ENCODE measurements at regions not wholly inside any gene's neighbourhood (a gene's known extent, or its start where the extent isn't known, plus 50 kb on each side); places are given as distances from the start of the nearest gene placed in this dataset.
"Not testable (repeated sequence)": the region's sequence is repeated elsewhere in the genome, so short reads cannot be mapped to it uniquely, and the experiment has no call there.

- TF ChIP-seq EZH2 (IDR thresholded peaks at IDR 0.05; ENCODE audit: borderline replicate concordance, low read depth, low read length); TCF7L2 (IDR thresholded peaks at IDR 0.05; ENCODE audit: low read depth, low read length); DMBX1 (CRISPR knock-in tag; IDR thresholded peaks at IDR 0.05; ENCODE audit: borderline replicate concordance); NFYB (IDR thresholded peaks at IDR 0.05; ENCODE audit: extremely low read depth, insufficient read length); KDM1A (IDR thresholded peaks at IDR 0.05): not testable (repeated sequence)
Observed at GRCh38 chr12:25310071-25310470, 59.3 kb upstream of the KRAS start.
